ENCODE measurements at regions not wholly inside any gene's neighbourhood (a gene's known extent, or its start where the extent isn't known, plus 50 kb on each side); places are given as distances from the start of the nearest gene placed in this dataset.

DNA sequence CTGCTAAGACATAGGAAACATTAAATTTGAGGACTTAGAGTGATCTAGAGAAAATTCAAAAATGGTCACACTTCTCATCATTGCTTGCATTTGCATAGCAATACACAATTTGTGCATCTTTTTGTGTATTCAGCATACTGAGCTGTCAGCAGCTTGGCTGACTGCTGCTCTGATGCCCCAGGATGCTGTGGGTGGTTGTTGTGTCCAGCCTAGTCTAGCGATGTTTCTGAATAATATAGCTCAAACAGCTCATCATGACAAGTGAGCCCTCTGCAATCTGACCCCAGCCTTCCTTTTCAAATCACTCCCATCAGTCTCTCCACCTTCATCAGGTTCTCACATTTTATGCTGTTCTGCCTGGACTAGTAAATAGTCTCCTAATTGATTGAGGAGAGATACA is 483.7 kb upstream of the SPHKAP start:
- TF ChIP-seq, protein P1, sequence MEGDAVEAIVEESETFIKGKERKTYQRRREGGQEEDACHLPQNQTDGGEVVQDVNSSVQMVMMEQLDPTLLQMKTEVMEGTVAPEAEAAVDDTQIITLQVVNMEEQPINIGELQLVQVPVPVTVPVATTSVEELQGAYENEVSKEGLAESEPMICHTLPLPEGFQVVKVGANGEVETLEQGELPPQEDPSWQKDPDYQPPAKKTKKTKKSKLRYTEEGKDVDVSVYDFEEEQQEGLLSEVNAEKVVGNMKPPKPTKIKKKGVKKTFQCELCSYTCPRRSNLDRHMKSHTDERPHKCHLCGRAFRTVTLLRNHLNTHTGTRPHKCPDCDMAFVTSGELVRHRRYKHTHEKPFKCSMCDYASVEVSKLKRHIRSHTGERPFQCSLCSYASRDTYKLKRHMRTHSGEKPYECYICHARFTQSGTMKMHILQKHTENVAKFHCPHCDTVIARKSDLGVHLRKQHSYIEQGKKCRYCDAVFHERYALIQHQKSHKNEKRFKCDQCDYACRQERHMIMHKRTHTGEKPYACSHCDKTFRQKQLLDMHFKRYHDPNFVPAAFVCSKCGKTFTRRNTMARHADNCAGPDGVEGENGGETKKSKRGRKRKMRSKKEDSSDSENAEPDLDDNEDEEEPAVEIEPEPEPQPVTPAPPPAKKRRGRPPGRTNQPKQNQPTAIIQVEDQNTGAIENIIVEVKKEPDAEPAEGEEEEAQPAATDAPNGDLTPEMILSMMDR (IDR thresholded peaks at IDR 0.05; ENCODE audit: insufficient read depth, low read length, poor library complexity, severe bottlenecking), result no peak
- TF ChIP-seq EZH2phosphoT487 (conservative IDR thresholded peaks at IDR 0.05; ENCODE audit: low read length), result no peak
